ENCODE measurements at regions not wholly inside any gene's neighbourhood (a gene's known extent, or its start where the extent isn't known, plus 50 kb on each side); places are given as distances from the start of the nearest gene placed in this dataset.
"Not testable (repeated sequence)": the region's sequence is repeated elsewhere in the genome, so short reads cannot be mapped to it uniquely, and the experiment has no call there.

- H3K36me3 Mint-ChIP-seq, DNase-seq, H3K27ac Mint-ChIP-seq, H3K4me3 Mint-ChIP-seq, POLR2A ChIA-PET, H3K4me1 Mint-ChIP-seq, ATAC-seq: not testable (repeated sequence)
- Mint-ChIP-seq H3K27me3 (peaks cover 0 to 11% (median 0%) of the 10 kb centered on the region in 5 donors), H3K9me3 (peaks cover 2 to 47% (median 16%) of the 10 kb centered on the region in 9 donors)
Measured at GRCh38 chr6:58237124-58237523, 919.7 kb downstream of the PRIM2 start.

- H3K27ac Mint-ChIP-seq, H3K4me3 Mint-ChIP-seq, H3K4me1 Mint-ChIP-seq, H3K36me3 Mint-ChIP-seq, DNase-seq, POLR2A ChIA-PET, ATAC-seq: not testable (repeated sequence)
- H3K27me3 Mint-ChIP-seq: peaks cover 0 to 13% (median 0%) of the 10 kb centered on the region in 5 donors
- peaks cover 2 to 45% (median 16%) of the 10 kb centered on the region in 9 donors for H3K9me3 Mint-ChIP-seq
Measured at GRCh38 chr6:58238421-58238820, 921.0 kb downstream of the PRIM2 start.

GRCh38 chr6:58257625-58258024 lies 940.2 kb downstream of the PRIM2 start:
- H3K27ac Mint-ChIP-seq, H3K4me3 Mint-ChIP-seq, H3K4me1 Mint-ChIP-seq, POLR2A ChIA-PET, DNase-seq, ATAC-seq: not testable (repeated sequence)
- Mint-ChIP-seq H3K27me3 (peaks cover 0 to 12% (median 0%) of the 10 kb centered on the region in 5 donors), H3K36me3 (peaks cover 0 to 13% (median 0%) of the 10 kb centered on the region in 3 donors), H3K9me3 (peaks cover 2 to 46% (median 13%) of the 10 kb centered on the region in 9 donors)

GRCh38 chr6:58290177-58290576 lies 972.7 kb downstream of the PRIM2 start:
- Mint-ChIP-seq H3K4me1 (no peaks in the 10 kb centered on the region), H3K27ac (no peak overlapping the region), H3K27me3 (no peaks in the 10 kb centered on the region), H3K36me3 (no peaks in the 10 kb centered on the region), H3K4me3 (no peak overlapping the region), H3K9me3 (peaks cover 0 to 21% (median 2%) of the 10 kb centered on the region in 9 donors)
- POLR2A ChIA-PET: no interaction called here
- no peak for ATAC-seq
- no peak for DNase-seq

GRCh38 chr6:58291319-58291718 lies 973.9 kb downstream of the PRIM2 start:
- H3K36me3 Mint-ChIP-seq, H3K4me1 Mint-ChIP-seq, H3K4me3 Mint-ChIP-seq, DNase-seq, ATAC-seq, H3K27ac Mint-ChIP-seq, H3K27me3 Mint-ChIP-seq, POLR2A ChIA-PET: not testable (repeated sequence)
- H3K9me3 Mint-ChIP-seq: peaks cover 0 to 21% (median 2%) of the 10 kb centered on the region in 9 donors

GRCh38 chr6:58307901-58308300 lies 990.5 kb downstream of the PRIM2 start:
- H3K4me1 Mint-ChIP-seq, DNase-seq, ATAC-seq, H3K27ac Mint-ChIP-seq, H3K4me3 Mint-ChIP-seq, H3K27me3 Mint-ChIP-seq, H3K36me3 Mint-ChIP-seq, H3K9me3 Mint-ChIP-seq, POLR2A ChIA-PET: not testable (repeated sequence)

- ATAC-seq, H3K4me1 Mint-ChIP-seq, H3K27me3 Mint-ChIP-seq, H3K27ac Mint-ChIP-seq, H3K36me3 Mint-ChIP-seq, DNase-seq, H3K4me3 Mint-ChIP-seq, POLR2A ChIA-PET: not testable (repeated sequence)
- H3K9me3 Mint-ChIP-seq: peaks cover under 1 to 19% (median 5%) of the 10 kb centered on the region in 9 donors
Measured at GRCh38 chr6:58332108-58332507, 1014.7 kb downstream of the PRIM2 start.

GRCh38 chr6:58342287-58342686 lies 1024.9 kb downstream of the PRIM2 start:
- POLR2A ChIA-PET, H3K4me3 Mint-ChIP-seq, ATAC-seq, H3K36me3 Mint-ChIP-seq, H3K27ac Mint-ChIP-seq, DNase-seq, H3K4me1 Mint-ChIP-seq, H3K27me3 Mint-ChIP-seq: not testable (repeated sequence)
- H3K9me3 Mint-ChIP-seq: peaks cover 0 to 17% (median 4%) of the 10 kb centered on the region in 9 donors

- H3K36me3 Mint-ChIP-seq, DNase-seq, H3K27me3 Mint-ChIP-seq, H3K4me1 Mint-ChIP-seq, H3K27ac Mint-ChIP-seq, POLR2A ChIA-PET, H3K4me3 Mint-ChIP-seq, ATAC-seq: not testable (repeated sequence)
- peaks cover 0 to 10% (median 4%) of the 10 kb centered on the region in 9 donors for H3K9me3 Mint-ChIP-seq
Measured at GRCh38 chr6:58347534-58347933, 1030.1 kb downstream of the PRIM2 start.

- peaks cover 0 to 12% (median 4%) of the 10 kb centered on the region in 9 donors for H3K9me3 Mint-ChIP-seq
- H3K4me3 Mint-ChIP-seq, H3K27ac Mint-ChIP-seq, H3K4me1 Mint-ChIP-seq, DNase-seq, ATAC-seq, H3K36me3 Mint-ChIP-seq, POLR2A ChIA-PET, H3K27me3 Mint-ChIP-seq: not testable (repeated sequence)
Measured at GRCh38 chr6:58351619-58352018, 1034.2 kb downstream of the PRIM2 start.

- peaks cover 0 to 14% (median 4%) of the 10 kb centered on the region in 9 donors for H3K9me3 Mint-ChIP-seq
- H3K4me1 Mint-ChIP-seq, H3K27me3 Mint-ChIP-seq, H3K4me3 Mint-ChIP-seq, H3K36me3 Mint-ChIP-seq, H3K27ac Mint-ChIP-seq, ATAC-seq, POLR2A ChIA-PET, DNase-seq: not testable (repeated sequence)
Measured at GRCh38 chr6:58358452-58358851, 1041.0 kb downstream of the PRIM2 start.

- H3K27me3 Mint-ChIP-seq, H3K27ac Mint-ChIP-seq, H3K4me3 Mint-ChIP-seq, H3K4me1 Mint-ChIP-seq, H3K36me3 Mint-ChIP-seq, DNase-seq, ATAC-seq, POLR2A ChIA-PET: not testable (repeated sequence)
- peaks cover 0 to 35% (median 9%) of the 10 kb centered on the region in 9 donors for H3K9me3 Mint-ChIP-seq
Measured at GRCh38 chr6:58365856-58366255, 1048.4 kb downstream of the PRIM2 start.

- ATAC-seq, POLR2A ChIA-PET, H3K27ac Mint-ChIP-seq, H3K36me3 Mint-ChIP-seq, H3K4me1 Mint-ChIP-seq, H3K4me3 Mint-ChIP-seq, DNase-seq, H3K27me3 Mint-ChIP-seq: not testable (repeated sequence)
- H3K9me3 Mint-ChIP-seq: peaks cover 5 to 91% (median 34%) of the 10 kb centered on the region in 9 donors
Measured at GRCh38 chr6:58406659-58407058, 1089.2 kb downstream of the PRIM2 start.

GRCh38 chr6:58419321-58419720 lies 1101.9 kb downstream of the PRIM2 start:
- no peak for ATAC-seq
- DNase-seq: no peak
- no peaks in the 10 kb centered on the region for H3K27me3 Mint-ChIP-seq
- H3K27ac Mint-ChIP-seq: no peak overlapping the region
- POLR2A ChIA-PET: no interaction called here
- H3K36me3 Mint-ChIP-seq: peaks cover 0 to 4% (median 0%) of the 10 kb centered on the region in 3 donors
- H3K9me3 Mint-ChIP-seq: peaks cover under 1 to 48% (median 18%) of the 10 kb centered on the region in 9 donors
- H3K4me1 Mint-ChIP-seq: no peaks in the 10 kb centered on the region
- H3K4me3 Mint-ChIP-seq: no peak overlapping the region
